Ishikawa (cell line): ENCODE measurements at regions not wholly inside any gene's neighbourhood (a gene's known extent, or its start where the extent isn't known, plus 50 kb on each side); places are given as distances from the start of the nearest gene placed in this dataset.

ENCODE experiments used
- CEBPB ChIP-seq: IDR thresholded peaks from 2 replicates; pipeline ENCODE4 v1.6.1; 2012
- CREB1 ChIP-seq: IDR thresholded peaks from 2 replicates; pipeline ENCODE4 v1.6.1; 2012; ENCODE audit warnings: low read depth
- EGR1 ChIP-seq: IDR thresholded peaks from 2 replicates; pipeline ENCODE4 v1.6.1; 2012
- EP300 ChIP-seq: IDR thresholded peaks from 2 replicates; pipeline ENCODE4 v1.6.1; 2012; ENCODE audit warnings: borderline replicate concordance
- FOXM1 ChIP-seq: IDR thresholded peaks from 2 replicates; pipeline ENCODE4 v1.6.1; 2012; ENCODE audit warnings: low read depth, borderline replicate concordance
- MAX ChIP-seq: IDR thresholded peaks from 2 replicates; pipeline ENCODE4 v1.6.1; 2012
- NFIC ChIP-seq: IDR thresholded peaks from 2 replicates; pipeline ENCODE4 v1.6.1; 2012
- RAD21 ChIP-seq: IDR thresholded peaks from 2 replicates; pipeline ENCODE4 v1.6.1; 2012; ENCODE audit warnings: low read depth
- REST ChIP-seq: IDR thresholded peaks from 2 replicates; pipeline ENCODE4 v1.6.1; 2012; ENCODE audit warnings: low read depth, mild to moderate bottlenecking
- TAF1 ChIP-seq: IDR thresholded peaks from 2 replicates; pipeline ENCODE4 v1.6.1; 2012; ENCODE audit warnings: low read depth, mild to moderate bottlenecking
- TCF12 ChIP-seq: IDR thresholded peaks from 2 replicates; pipeline ENCODE4 v1.6.1; 2012; ENCODE audit warnings: low read depth
- TEAD4 ChIP-seq: IDR thresholded peaks from 2 replicates; pipeline ENCODE4 v1.6.1; 2012
- USF1 ChIP-seq: IDR thresholded peaks from 2 replicates; pipeline ENCODE4 v1.6.1; 2012
- YY1 ChIP-seq: IDR thresholded peaks from 2 replicates; pipeline ENCODE4 v1.6.1; 2012; ENCODE audit warnings: low read depth
- ZBTB7A ChIP-seq: IDR thresholded peaks from 2 replicates; pipeline ENCODE4 v1.6.1; 2012; ENCODE audit warnings: low read depth

GRCh38 chr7:115546790-115547189, 483.8 kb downstream of the TFEC start:
- no peak for TF ChIP-seq YY1
- TF ChIP-seq MAX = no peak
- no peak for TF ChIP-seq EP300
- no peak for TF ChIP-seq REST
- no peak for TF ChIP-seq NFIC
- no peak for TF ChIP-seq CREB1
- no peak for TF ChIP-seq FOXM1
- TF ChIP-seq ZBTB7A = no peak
- TF ChIP-seq TCF12 = no peak
- TF ChIP-seq RAD21 = no peak
- no peak for TF ChIP-seq CEBPB

GRCh38 chr7:115533785-115534184, 496.8 kb downstream of the TFEC start:
- TF ChIP-seq YY1 (no peak), CREB1 (no peak), TCF12 (no peak), EGR1 (no peak), NFIC (no peak), MAX (no peak), FOXM1 (no peak), TAF1 (no peak), RAD21 (no peak), EP300 (no peak), REST (no peak)

GRCh38 chr7:115526278-115526677, 504.3 kb downstream of the TFEC start:
- TF ChIP-seq EP300 (no peak), CREB1 (no peak), NFIC (no peak), ZBTB7A (no peak), EGR1 (no peak), FOXM1 (no peak), RAD21 (no peak)

- TF ChIP-seq CREB1 (no peak), REST (no peak), MAX (no peak), TCF12 (no peak), NFIC (no peak), CEBPB (no peak), EGR1 (no peak), TAF1 (no peak), ZBTB7A (no peak), EP300 (no peak), YY1 (no peak), TEAD4 (no peak), RAD21 (no peak), USF1 (no peak)
Observed at GRCh38 chr7:115522174-115522573, 508.4 kb downstream of the TFEC start.

- TF ChIP-seq TCF12 (no peak), EP300 (no peak), CEBPB (no peak)
Observed at GRCh38 chr7:115516341-115516740, 514.2 kb downstream of the TFEC start.
